ENCODE measurements at regions not wholly inside any gene's neighbourhood (a gene's known extent, or its start where the extent isn't known, plus 50 kb on each side); places are given as distances from the start of the nearest gene placed in this dataset.

DNA sequence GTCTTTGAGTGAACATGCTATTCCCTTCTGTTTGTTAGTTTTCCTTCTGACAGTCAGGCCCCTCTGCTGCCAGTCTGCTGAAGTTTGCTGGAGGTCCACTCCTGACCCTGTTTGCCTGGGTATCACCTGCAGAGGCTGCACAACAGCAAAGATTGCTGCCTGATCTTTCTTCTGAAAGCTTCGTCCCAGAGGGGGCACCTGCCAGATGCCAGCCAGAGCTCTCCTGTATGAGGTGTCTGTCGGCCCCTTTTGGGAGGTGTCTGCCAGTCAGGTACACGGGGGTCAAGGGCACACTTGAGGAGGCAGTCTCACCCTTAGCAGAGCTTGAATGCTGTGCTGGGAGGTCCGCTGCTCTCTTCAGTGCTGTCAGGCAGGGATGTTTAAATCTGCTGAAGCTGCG is 456.9 kb upstream of the HTR2C start (continued):
- no peak for TF ChIP-seq CHD7 (IDR thresholded peaks at IDR 0.05; ENCODE audit: insufficient replicate concordance, low read length)
- TF ChIP-seq NRF1 (IDR thresholded peaks at IDR 0.05; ENCODE audit: low read depth, low read length), result no peak
- TF ChIP-seq GTF2F1 (IDR thresholded peaks at IDR 0.05; ENCODE audit: borderline replicate concordance, low read depth, low read length), result no peak
- no peak for TF ChIP-seq JUN (IDR thresholded peaks at IDR 0.05; ENCODE audit: low read depth, low read length)
- no peak for TF ChIP-seq POLR2AphosphoS5 (IDR thresholded peaks at IDR 0.05; ENCODE audit: low read depth, low read length)
- TF ChIP-seq TEAD4 (IDR thresholded peaks at IDR 0.05; ENCODE audit: low read depth, low read length), result no peak
- no peak for TF ChIP-seq CHD1 (IDR thresholded peaks at IDR 0.05; ENCODE audit: low read depth, low read length)
- TF ChIP-seq RFX5 (IDR thresholded peaks at IDR 0.05; ENCODE audit: borderline replicate concordance, low read depth, low read length), result no peak
- no peak for TF ChIP-seq EP300 (IDR thresholded peaks at IDR 0.05; ENCODE audit: borderline replicate concordance in 1 of 2, low read depth in 2 of 2, low read length in 2 of 2)
- no peak for TF ChIP-seq SAP30 (IDR thresholded peaks at IDR 0.05; ENCODE audit: insufficient read depth, insufficient replicate concordance, low read length)
- TF ChIP-seq POU5F1 (IDR thresholded peaks at IDR 0.05; ENCODE audit: low read depth, low read length), result no peak
